HEK293 (cell line): ENCODE measurements at regions not wholly inside any gene's neighbourhood (a gene's known extent, or its start where the extent isn't known, plus 50 kb on each side); places are given as distances from the start of the nearest gene placed in this dataset.
A peak's percentile ranks its signal among the peaks of the same experiment; 100 is the strongest.

ENCODE experiments used
- CTCF ChIA-PET: fragments of 350-600 bp; formaldehyde crosslinking; extraction: SDS; loops from one replicate; lab custom pipeline; 2021; ENCODE audit warnings: antibody characterized with exemption; lab: Yijun Ruan, JAX
- POLR2A ChIA-PET: fragments of 300-600 bp; formaldehyde crosslinking; extraction: SDS; loops from one replicate; lab custom pipeline; 2020; ENCODE audit warnings: antibody characterized with exemption, inconsistent platforms; lab: Yijun Ruan, JAX
- H3K27ac ChIP-seq: fragments of 200-500 bp; sonication (Bioruptor generic); 2 replicates; pipeline ENCODE4 v1.5.1; 2014; ENCODE audit warnings: low read depth, low read length, control low read depth, inconsistent platforms; ENCODE audit errors: extremely low read depth
- H3K36me3 ChIP-seq, 2 experiments: fragments of 200-500 bp in 1 of 2; sonication (Bioruptor generic) in 1 of 2; 1 replicate in 1 of 2; 2 replicates in 1 of 2; pipeline ENCODE4 v1.5.1; 2014 to 2017; ENCODE audit warnings: inconsistent platforms in 2 of 2, low read length in 2 of 2; ENCODE audit not compliant: control insufficient read depth in 2 of 2, insufficient read depth in 1 of 2
- H3K4me1 ChIP-seq: fragments of 200-500 bp; sonication (Bioruptor generic); 2 replicates; pipeline ENCODE4 v1.5.1; 2014; ENCODE audit warnings: mild to moderate bottlenecking, low read length, inconsistent platforms; ENCODE audit not compliant: control insufficient read depth, insufficient read depth
- H3K4me3 ChIP-seq: 2 replicates; pipeline ENCODE4 v1.5.1; 2011; ENCODE audit warnings: low read depth, mild to moderate bottlenecking, control low read depth, low read length, moderate library complexity
- H3K9me3 ChIP-seq: fragments of 200-500 bp; sonication (Bioruptor generic); 2 replicates; pipeline ENCODE4 v1.5.1; 2014; ENCODE audit warnings: low read depth, low read length, inconsistent platforms; ENCODE audit not compliant: control insufficient read depth, insufficient read depth
- KLF1 ChIP-seq: fragments of 450-650 bp; formaldehyde crosslinking; IDR thresholded peaks from 2 replicates; pipeline ENCODE4 v1.5.1; 2016; ENCODE audit warnings: missing biosample characterization, missing genetic modification characterization
- MYNN ChIP-seq: fragments of 450-650 bp; formaldehyde crosslinking; IDR thresholded peaks from 2 replicates; pipeline ENCODE4 v1.5.1; 2016; ENCODE audit warnings: missing biosample characterization, missing genetic modification characterization, borderline replicate concordance
- TRIM28 ChIP-seq: IDR thresholded peaks from 2 replicates; pipeline ENCODE4 v1.6.1; 2011; ENCODE audit warnings: low read length, control low read depth, borderline replicate concordance
- ZFP37 ChIP-seq: fragments of 450-650 bp; formaldehyde crosslinking; IDR thresholded peaks from 2 replicates; pipeline ENCODE4 v1.5.1; 2016; ENCODE audit warnings: missing biosample characterization, missing genetic modification characterization
- ZNF138 ChIP-seq: fragments of 450-650 bp; formaldehyde crosslinking; IDR thresholded peaks from 2 replicates; pipeline ENCODE4 v1.5.1; 2016; ENCODE audit warnings: missing biosample characterization, missing genetic modification characterization, borderline replicate concordance
- ZNF140 ChIP-seq: fragments of 450-650 bp; formaldehyde crosslinking; IDR thresholded peaks from 2 replicates; pipeline ENCODE4 v1.5.1; 2016; ENCODE audit warnings: missing biosample characterization, missing genetic modification characterization
- ZNF221 ChIP-seq: fragments of 450-650 bp; formaldehyde crosslinking; IDR thresholded peaks from 2 replicates; pipeline ENCODE4 v1.5.1; 2017; ENCODE audit warnings: missing biosample characterization, missing genetic modification characterization, borderline replicate concordance
- ZNF433 ChIP-seq: fragments of 450-650 bp; formaldehyde crosslinking; IDR thresholded peaks from 2 replicates; pipeline ENCODE4 v1.5.1; 2016; ENCODE audit warnings: missing biosample characterization, missing genetic modification characterization, low read depth
- ZNF473 ChIP-seq: fragments of 450-650 bp; formaldehyde crosslinking; IDR thresholded peaks from 2 replicates; pipeline ENCODE4 v1.5.1; 2017; ENCODE audit warnings: missing biosample characterization, missing genetic modification characterization
- ZNF561 ChIP-seq: fragments of 450-650 bp; IDR thresholded peaks from 2 replicates; pipeline ENCODE4 v1.5.1; 2018; ENCODE audit warnings: missing biosample characterization, missing genetic modification characterization, borderline replicate concordance
- ZNF660 ChIP-seq: fragments of 450-650 bp; IDR thresholded peaks from 2 replicates; pipeline ENCODE4 v1.5.1; 2018; ENCODE audit warnings: missing biosample characterization, mild to moderate bottlenecking, missing genetic modification characterization
- ZNF670 ChIP-seq: fragments of 450-650 bp; formaldehyde crosslinking; IDR thresholded peaks from 2 replicates; pipeline ENCODE4 v1.5.1; 2016; ENCODE audit warnings: missing biosample characterization, missing genetic modification characterization, low read depth
- ZNF677 ChIP-seq: fragments of 450-650 bp; IDR thresholded peaks from 2 replicates; pipeline ENCODE4 v1.5.0; 2018; ENCODE audit warnings: missing biosample characterization, mild to moderate bottlenecking, missing genetic modification characterization, moderate library complexity
- ZNF76 ChIP-seq: fragments of 450-650 bp; formaldehyde crosslinking; IDR thresholded peaks from 2 replicates; pipeline ENCODE4; 2016; ENCODE audit warnings: low read depth, missing biosample characterization, missing genetic modification characterization, borderline replicate concordance
- TF ChIP-seq, protein P1 (sequence below): fragments of 450-650 bp; formaldehyde crosslinking; IDR thresholded peaks from 2 replicates; pipeline ENCODE4 v1.5.1; 2017; ENCODE audit warnings: missing biosample characterization, missing genetic modification characterization
- TF ChIP-seq, protein P2 (sequence below): fragments of 450-650 bp; formaldehyde crosslinking; IDR thresholded peaks from 2 replicates; pipeline ENCODE4 v1.5.1; 2016; ENCODE audit warnings: missing biosample characterization, missing genetic modification characterization
- TF ChIP-seq, protein P3 (sequence below): fragments of 450-650 bp; formaldehyde crosslinking; IDR thresholded peaks from 2 replicates; pipeline ENCODE4 v1.5.1; 2017; ENCODE audit warnings: missing biosample characterization, missing genetic modification characterization

DNA sequence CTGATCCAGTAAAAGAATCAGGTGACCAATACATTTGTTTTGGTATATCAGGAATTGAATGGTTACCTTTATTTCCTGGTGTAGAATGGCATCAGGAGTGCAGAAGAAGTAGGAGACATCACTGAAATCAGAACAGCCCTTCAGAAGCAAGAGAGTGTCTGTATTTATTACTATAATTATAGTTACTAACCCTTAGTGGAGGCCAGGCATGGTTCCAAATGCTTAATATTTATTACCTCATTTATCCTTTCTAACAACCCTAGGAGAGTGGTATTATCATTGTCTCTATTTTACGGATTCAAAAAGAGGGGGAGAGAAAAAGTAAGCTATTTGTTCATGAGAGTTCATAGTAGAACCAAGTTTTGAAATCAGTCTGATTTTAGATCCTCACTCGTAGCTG lies 1292.9 kb downstream of the PCDH9 start:
- no peak overlapping the region for H3K27ac ChIP-seq
- TF ChIP-seq, protein P1, sequence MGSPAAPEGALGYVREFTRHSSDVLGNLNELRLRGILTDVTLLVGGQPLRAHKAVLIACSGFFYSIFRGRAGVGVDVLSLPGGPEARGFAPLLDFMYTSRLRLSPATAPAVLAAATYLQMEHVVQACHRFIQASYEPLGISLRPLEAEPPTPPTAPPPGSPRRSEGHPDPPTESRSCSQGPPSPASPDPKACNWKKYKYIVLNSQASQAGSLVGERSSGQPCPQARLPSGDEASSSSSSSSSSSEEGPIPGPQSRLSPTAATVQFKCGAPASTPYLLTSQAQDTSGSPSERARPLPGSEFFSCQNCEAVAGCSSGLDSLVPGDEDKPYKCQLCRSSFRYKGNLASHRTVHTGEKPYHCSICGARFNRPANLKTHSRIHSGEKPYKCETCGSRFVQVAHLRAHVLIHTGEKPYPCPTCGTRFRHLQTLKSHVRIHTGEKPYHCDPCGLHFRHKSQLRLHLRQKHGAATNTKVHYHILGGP (tag by site-specific recombination): no peak
- no peak for TF ChIP-seq MYNN (tag by site-specific recombination)
- TF ChIP-seq ZNF677 (tag by site-specific recombination): no peak
- TF ChIP-seq, protein P2, sequence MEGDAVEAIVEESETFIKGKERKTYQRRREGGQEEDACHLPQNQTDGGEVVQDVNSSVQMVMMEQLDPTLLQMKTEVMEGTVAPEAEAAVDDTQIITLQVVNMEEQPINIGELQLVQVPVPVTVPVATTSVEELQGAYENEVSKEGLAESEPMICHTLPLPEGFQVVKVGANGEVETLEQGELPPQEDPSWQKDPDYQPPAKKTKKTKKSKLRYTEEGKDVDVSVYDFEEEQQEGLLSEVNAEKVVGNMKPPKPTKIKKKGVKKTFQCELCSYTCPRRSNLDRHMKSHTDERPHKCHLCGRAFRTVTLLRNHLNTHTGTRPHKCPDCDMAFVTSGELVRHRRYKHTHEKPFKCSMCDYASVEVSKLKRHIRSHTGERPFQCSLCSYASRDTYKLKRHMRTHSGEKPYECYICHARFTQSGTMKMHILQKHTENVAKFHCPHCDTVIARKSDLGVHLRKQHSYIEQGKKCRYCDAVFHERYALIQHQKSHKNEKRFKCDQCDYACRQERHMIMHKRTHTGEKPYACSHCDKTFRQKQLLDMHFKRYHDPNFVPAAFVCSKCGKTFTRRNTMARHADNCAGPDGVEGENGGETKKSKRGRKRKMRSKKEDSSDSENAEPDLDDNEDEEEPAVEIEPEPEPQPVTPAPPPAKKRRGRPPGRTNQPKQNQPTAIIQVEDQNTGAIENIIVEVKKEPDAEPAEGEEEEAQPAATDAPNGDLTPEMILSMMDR (tag by site-specific recombination): no peak
- no peak for TF ChIP-seq ZFP37 (tag by site-specific recombination)
- TF ChIP-seq, all 188 proteins: peak for 0
- ChIA-PET CTCF (interaction anchor here (0.7 kb wide), 1 partner anchor 1276 kb away, joined by 3 read pairs; no protein-coding TSS in a partner anchor), POLR2A (no interaction called here)
- H3K36me3 ChIP-seq: no peaks in the 10 kb centered on the region
- no peaks in the 10 kb centered on the region for H3K4me1 ChIP-seq
- no peaks in the 10 kb centered on the region for H3K9me3 ChIP-seq
- no peak overlapping the region for H3K4me3 ChIP-seq

DNA sequence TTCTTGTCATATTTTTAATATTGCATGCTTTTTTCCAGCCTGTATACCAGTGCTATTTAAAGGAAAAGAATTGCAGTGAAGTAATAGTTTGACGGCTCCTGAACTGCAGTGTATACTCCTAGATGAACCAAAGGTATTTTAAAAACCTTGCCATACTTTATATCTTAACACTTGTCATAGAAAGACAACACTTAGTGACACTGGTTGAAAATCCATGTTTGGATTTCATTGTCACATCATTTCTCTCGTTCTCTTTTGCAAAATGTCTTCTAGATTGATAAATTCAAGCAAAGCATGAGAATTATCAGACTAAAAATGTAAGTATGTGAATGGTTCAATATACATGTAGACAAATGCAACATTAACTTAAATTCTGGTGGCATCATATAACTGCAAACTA lies 1293.9 kb downstream of the PCDH9 start:
- Histone ChIP-seq H3K4me3 (no peak overlapping the region), H3K27ac (no peak overlapping the region), H3K36me3 (no peaks in the 10 kb centered on the region), H3K9me3 (no peaks in the 10 kb centered on the region), H3K4me1 (no peaks in the 10 kb centered on the region)
- CTCF ChIA-PET: no interaction called here
- POLR2A ChIA-PET: no interaction called here
- TF ChIP-seq ZNF140 (tag by site-specific recombination) (no peak), ZNF76 (tag by site-specific recombination) (no peak), ZNF561 (tag by site-specific recombination) (no peak), ZNF660 (no peak), KLF1 (tag by site-specific recombination) (no peak), ZNF138 (tag by site-specific recombination) (no peak), ZNF473 (no peak), ZNF433 (no peak), ZNF221 (tag by site-specific recombination) (no peak)
- TF ChIP-seq, protein P3, sequence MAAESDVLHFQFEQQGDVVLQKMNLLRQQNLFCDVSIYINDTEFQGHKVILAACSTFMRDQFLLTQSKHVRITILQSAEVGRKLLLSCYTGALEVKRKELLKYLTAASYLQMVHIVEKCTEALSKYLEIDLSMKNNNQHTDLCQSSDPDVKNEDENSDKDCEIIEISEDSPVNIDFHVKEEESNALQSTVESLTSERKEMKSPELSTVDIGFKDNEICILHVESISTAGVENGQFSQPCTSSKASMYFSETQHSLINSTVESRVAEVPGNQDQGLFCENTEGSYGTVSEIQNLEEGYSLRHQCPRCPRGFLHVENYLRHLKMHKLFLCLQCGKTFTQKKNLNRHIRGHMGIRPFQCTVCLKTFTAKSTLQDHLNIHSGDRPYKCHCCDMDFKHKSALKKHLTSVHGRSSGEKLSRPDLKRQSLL (tag by site-specific recombination): no peak

DNA sequence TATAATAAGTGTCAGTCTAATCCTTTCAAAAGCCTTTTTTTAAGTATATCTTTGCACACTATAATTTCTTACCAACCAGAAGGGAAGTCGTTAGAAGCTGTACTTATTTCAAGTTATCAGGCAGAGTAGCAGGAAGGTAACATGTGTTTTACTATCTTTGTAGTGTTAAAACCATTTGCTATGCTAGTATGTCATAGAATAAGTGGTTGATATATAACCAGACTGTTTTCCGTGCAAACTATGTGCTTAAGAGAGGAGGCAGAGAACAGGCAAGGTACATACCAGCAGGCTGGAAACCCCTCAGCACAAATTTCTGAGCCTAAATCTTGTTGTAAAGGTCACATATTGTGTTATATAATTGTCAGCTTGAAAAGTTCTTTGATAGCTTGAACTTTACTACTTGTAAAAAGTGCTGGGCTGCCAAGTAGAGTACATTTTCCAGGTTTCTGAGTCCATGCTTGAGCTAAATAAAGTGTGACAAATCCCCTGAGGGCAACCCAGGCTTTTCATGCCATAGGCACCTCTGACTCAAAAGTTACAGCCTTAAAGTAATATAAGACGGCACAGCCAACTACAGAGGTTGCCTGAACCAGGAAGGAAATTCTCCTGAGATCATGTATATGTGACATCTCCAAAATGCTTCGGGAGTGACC lies 1297.4 kb downstream of the PCDH9 start:
- H3K9me3 ChIP-seq: no peaks in the 10 kb centered on the region
- ChIA-PET CTCF (interaction anchor here (0.6 kb wide), 1 partner anchor 89 kb away, joined by 5 read pairs; no protein-coding TSS in a partner anchor), POLR2A (no interaction called here)
- H3K27ac ChIP-seq: no peak overlapping the region
- H3K4me3 ChIP-seq: no peak overlapping the region
- TF ChIP-seq ZNF670 (tag by site-specific recombination) (no peak), TRIM28 (peak; percentile 55; the same call in 1 of the 2 replicates)
- H3K4me1 ChIP-seq: no peaks in the 10 kb centered on the region
- H3K36me3 ChIP-seq: no peaks in the 10 kb centered on the region
